ENCODE measurements at regions not wholly inside any gene's neighbourhood (a gene's known extent, or its start where the extent isn't known, plus 50 kb on each side); places are given as distances from the start of the nearest gene placed in this dataset.

GRCh38 chr1:219472596-219472995 is 140.3 kb downstream of the ZC3H11B start:
- no peak for DNase-seq (ENCODE audit: low spot score)

- no peak for DNase-seq (ENCODE audit: low spot score)
Measured at GRCh38 chr1:219467524-219467923, 145.4 kb downstream of the ZC3H11B start.

- DNase-seq (ENCODE audit: low spot score) = no peak
Measured at GRCh38 chr1:219466766-219467165, 146.1 kb downstream of the ZC3H11B start.

- peak; percentile 27 for DNase-seq (ENCODE audit: low spot score)
Measured at GRCh38 chr1:219465212-219466093, 147.5 kb downstream of the ZC3H11B start.

GRCh38 chr1:219463636-219464035 is 149.3 kb downstream of the ZC3H11B start:
- peak; percentile 15 for DNase-seq (ENCODE audit: low spot score)

- no peak for DNase-seq (ENCODE audit: low spot score)
Measured at GRCh38 chr1:219461981-219462400, 150.9 kb downstream of the ZC3H11B start.

- peak; percentile 29 for DNase-seq (ENCODE audit: low spot score)
Measured at GRCh38 chr1:219460896-219461815, 151.7 kb downstream of the ZC3H11B start.

GRCh38 chr1:219460081-219460895 is 152.6 kb downstream of the ZC3H11B start:
- no peak for DNase-seq (ENCODE audit: low spot score)

GRCh38 chr1:219459351-219460080 is 153.4 kb downstream of the ZC3H11B start:
- DNase-seq (ENCODE audit: low spot score) = peak; percentile 25

- DNase-seq (ENCODE audit: low spot score) = no peak
Measured at GRCh38 chr1:219446288-219446687, 166.6 kb downstream of the ZC3H11B start.

GRCh38 chr1:219445864-219446263 is 167.0 kb downstream of the ZC3H11B start:
- no peak for DNase-seq (ENCODE audit: low spot score)

- no peak for DNase-seq (ENCODE audit: low spot score)
Measured at GRCh38 chr1:219444474-219444873, 168.4 kb downstream of the ZC3H11B start.

- DNase-seq (ENCODE audit: low spot score) = no peak
Measured at GRCh38 chr1:219443763-219444162, 169.1 kb downstream of the ZC3H11B start.

- DNase-seq (ENCODE audit: low spot score) = no peak
Measured at GRCh38 chr1:219442611-219443061, 170.3 kb downstream of the ZC3H11B start.

- no peak for DNase-seq (ENCODE audit: low spot score)
Measured at GRCh38 chr1:219441884-219442283, 171.0 kb downstream of the ZC3H11B start.

- no peak for DNase-seq (ENCODE audit: low spot score)
Measured at GRCh38 chr1:219439376-219439775, 173.5 kb downstream of the ZC3H11B start.

GRCh38 chr1:219438386-219438785 is 174.5 kb downstream of the ZC3H11B start:
- no peak for DNase-seq (ENCODE audit: low spot score)

GRCh38 chr1:219434923-219435297 is 178.0 kb downstream of the ZC3H11B start:
- DNase-seq (ENCODE audit: low spot score) = no peak

- no peak for DNase-seq (ENCODE audit: low spot score)
Measured at GRCh38 chr1:219434285-219434922, 178.5 kb downstream of the ZC3H11B start.

- DNase-seq (ENCODE audit: low spot score) = no peak
Measured at GRCh38 chr1:219433496-219434131, 179.3 kb downstream of the ZC3H11B start.

Data from GM03348 (cell line).